HEK293T (cell line): ENCODE measurements at regions not wholly inside any gene's neighbourhood (a gene's known extent, or its start where the extent isn't known, plus 50 kb on each side); places are given as distances from the start of the nearest gene placed in this dataset.

Experiments
- ARNT ChIP-seq: fragments of 450-650 bp; IDR thresholded peaks from 2 replicates; pipeline ENCODE4 v1.6.1; 2017; ENCODE audit warnings: mild to moderate bottlenecking
- BHLHE40 ChIP-seq: fragments of 450-650 bp; IDR thresholded peaks from 2 replicates; pipeline ENCODE4 v1.6.1; 2016; ENCODE audit warnings: mild to moderate bottlenecking, moderate library complexity, borderline replicate concordance
- CTBP1 ChIP-seq: fragments of 450-650 bp; IDR thresholded peaks from 2 replicates; pipeline ENCODE4 v1.6.1; 2016; ENCODE audit warnings: borderline replicate concordance
- FOXK2 ChIP-seq: fragments of 450-650 bp; IDR thresholded peaks from 2 replicates; pipeline ENCODE4 v1.6.1; 2016; ENCODE audit warnings: mild to moderate bottlenecking
- FOXM1 ChIP-seq: fragments of 450-650 bp; IDR thresholded peaks from 2 replicates; pipeline ENCODE4 v1.6.1; 2017; ENCODE audit warnings: mild to moderate bottlenecking, borderline replicate concordance
- HDGF ChIP-seq: fragments of 450-650 bp; IDR thresholded peaks from 2 replicates; pipeline ENCODE4 v1.6.1; 2017; ENCODE audit warnings: antibody characterized with exemption, borderline replicate concordance
- L3MBTL2 ChIP-seq: fragments of 450-650 bp; conservative IDR thresholded peaks from 2 replicates; pipeline ENCODE4 v1.6.1; 2016; ENCODE audit warnings: mild to moderate bottlenecking
- LEF1 ChIP-seq: fragments of 450-650 bp; IDR thresholded peaks from 2 replicates; pipeline ENCODE4 v1.6.1; 2017; ENCODE audit warnings: mild to moderate bottlenecking, borderline replicate concordance
- SP1 ChIP-seq: fragments of 450-650 bp; IDR thresholded peaks from 2 replicates; pipeline ENCODE4 v1.6.1; 2017
- SUZ12 ChIP-seq: fragments of 450-650 bp; IDR thresholded peaks from 2 replicates; pipeline ENCODE4 v1.6.1; 2016; ENCODE audit warnings: mild to moderate bottlenecking
- TARDBP ChIP-seq: fragments of 450-650 bp; IDR thresholded peaks from 2 replicates; pipeline ENCODE4 v1.6.1; 2016
- ZNF384 ChIP-seq: fragments of 450-650 bp; IDR thresholded peaks from 2 replicates; pipeline ENCODE4 v1.6.1; 2016

DNA sequence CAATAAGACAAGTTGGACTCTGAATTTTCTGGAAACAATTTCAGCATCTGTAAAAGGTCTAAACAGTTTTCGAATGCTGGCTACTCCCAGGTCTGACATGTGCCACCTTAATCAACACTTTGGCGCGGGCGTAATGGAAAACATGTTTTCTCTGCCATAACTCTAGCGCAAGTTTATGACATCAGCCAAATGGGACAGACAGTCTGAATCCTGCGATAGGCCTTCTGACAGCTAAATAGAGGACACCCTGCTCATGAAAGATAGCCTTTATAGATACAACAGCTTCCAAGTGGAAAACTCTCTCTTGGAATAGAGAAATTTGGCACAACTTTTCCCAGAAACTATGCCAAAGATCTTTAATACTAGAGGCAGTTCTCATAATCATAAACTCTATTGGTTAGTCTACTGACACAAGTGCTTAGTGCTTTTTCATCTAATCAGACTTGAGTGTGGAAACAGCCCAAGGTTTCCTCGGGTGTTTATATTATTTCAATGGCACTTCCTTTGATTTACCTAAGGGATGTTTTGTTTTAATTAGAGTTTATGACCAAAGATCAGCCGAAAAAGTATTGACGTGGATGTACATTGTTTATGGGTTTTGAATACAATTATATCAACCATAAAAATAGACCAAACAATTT lies 120.1 kb upstream of the DPH6 start:
- TF ChIP-seq ARNT (no peak), CTBP1 (no peak), TARDBP (no peak), SP1 (no peak), BHLHE40 (no peak), SUZ12 (no peak), FOXK2 (no peak), L3MBTL2 (no peak), ZNF384 (no peak), LEF1 (no peak), FOXM1 (no peak), HDGF (no peak)
